GM19395 (cell line): ENCODE measurements at regions not wholly inside any gene's neighbourhood (a gene's known extent, or its start where the extent isn't known, plus 50 kb on each side); places are given as distances from the start of the nearest gene placed in this dataset.

Source experiments
- ATAC-seq: cut with Tn5 transposase; IDR thresholded peaks from one replicate; pipeline ENCODE4 v1.9.1; 2021; ENCODE audit warnings: mild to moderate bottlenecking, moderate library complexity; ENCODE audit not compliant: unreplicated experiment

DNA sequence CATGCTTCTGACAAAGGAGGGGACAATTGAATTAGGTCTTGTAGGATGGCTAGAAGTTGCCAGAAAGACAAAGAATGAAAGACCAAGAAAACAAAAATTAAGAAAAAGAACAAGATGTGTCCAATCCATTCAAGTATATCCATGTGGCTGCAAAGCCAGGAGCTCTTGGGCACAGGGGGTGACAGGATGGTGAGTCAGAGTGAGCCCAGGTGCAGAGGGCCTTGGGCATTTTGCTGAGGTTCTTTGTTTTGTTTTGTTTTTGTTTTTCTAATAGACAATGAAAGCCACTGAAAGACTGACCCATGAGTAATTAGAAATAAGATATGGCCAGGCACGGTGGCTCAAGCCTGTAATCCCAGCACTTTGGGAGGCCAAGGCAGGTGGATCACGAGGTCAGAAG, 104.6 kb upstream of the KLHL29 start:
- no peak for ATAC-seq

DNA sequence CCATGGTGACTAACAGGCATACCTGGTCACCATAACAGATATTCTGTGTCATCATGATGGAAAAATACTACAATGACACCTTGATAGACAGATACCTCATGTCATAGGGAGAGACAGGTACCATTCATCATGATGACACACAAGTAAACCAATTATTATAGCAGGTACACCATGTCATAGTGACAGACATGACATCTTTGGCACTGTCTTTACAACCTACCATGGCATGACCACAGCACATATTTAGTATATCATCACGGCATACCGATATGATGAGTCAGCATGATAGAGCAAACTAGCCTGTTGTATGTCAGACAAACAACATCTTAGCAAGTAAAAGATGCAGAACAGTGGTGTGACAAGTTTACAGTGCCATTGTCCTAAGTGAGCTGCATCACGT, 101.3 kb upstream of the KLHL29 start:
- no peak for ATAC-seq

DNA sequence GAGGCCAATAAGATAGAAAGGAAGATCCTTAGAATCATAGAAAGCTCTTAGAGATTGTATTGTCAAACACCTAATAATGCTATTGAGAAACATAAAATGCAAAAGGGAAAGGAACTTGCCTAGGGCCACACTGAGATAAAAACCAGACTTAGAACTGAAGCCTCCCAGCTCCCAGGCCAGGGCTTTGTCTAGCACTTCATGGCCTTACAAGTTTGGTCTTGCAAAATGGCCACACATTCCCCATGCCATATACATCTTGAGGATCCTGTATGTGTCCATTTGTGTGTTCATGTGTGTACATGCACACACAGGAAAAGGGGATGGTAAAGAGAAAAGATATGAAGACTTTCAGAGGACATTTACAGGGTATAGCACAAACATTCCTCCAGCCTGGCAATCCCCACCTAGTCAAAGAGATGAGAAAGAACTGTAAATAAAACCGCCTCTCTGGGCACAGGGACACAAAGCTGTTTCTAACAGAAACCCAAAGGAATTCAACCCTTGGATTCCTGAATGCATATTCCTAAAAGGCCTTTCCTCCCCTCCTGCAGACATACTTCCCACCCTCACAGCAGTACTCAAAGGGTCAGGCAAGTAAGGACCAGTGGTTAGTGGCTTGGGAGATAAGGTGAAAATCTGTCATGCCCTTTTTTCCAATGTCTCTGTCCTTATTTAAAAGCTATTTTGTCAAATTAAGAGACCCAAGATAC, 99.7 kb upstream of the KLHL29 start:
- no peak for ATAC-seq

DNA sequence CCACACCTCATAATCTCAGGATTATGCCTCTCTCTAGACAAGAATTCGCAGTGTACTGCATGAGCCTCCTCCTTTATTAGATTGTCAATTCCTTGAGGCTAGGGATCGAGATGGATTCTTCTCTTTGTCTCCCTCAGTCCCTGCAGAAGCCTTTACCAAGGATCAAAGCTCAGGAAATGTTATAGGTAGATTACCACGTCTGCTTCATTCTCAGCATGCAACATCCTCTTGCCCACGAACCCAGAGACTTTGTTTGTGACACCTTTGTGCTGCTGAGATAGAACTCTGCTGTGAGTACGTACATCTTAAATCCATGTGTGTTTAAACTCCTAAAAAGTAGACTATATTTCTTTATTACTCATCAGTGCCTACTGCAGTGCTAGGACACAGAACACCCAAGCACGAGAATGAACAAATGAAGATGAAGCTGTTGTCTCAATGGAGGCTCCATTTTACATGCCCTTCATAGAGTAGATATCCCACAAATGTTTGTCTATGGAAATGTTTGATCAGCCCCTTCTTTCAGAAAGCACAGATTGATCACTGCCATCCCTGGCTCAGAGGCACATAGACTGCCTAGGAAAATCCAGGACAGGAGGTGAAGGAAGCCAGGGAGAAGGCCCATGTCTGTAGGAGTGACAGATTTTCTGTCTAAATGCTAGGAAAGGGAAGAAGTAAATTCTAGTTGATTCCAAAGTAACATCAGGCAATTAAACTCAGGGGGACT, 98.8 kb upstream of the KLHL29 start:
- no peak for ATAC-seq

DNA sequence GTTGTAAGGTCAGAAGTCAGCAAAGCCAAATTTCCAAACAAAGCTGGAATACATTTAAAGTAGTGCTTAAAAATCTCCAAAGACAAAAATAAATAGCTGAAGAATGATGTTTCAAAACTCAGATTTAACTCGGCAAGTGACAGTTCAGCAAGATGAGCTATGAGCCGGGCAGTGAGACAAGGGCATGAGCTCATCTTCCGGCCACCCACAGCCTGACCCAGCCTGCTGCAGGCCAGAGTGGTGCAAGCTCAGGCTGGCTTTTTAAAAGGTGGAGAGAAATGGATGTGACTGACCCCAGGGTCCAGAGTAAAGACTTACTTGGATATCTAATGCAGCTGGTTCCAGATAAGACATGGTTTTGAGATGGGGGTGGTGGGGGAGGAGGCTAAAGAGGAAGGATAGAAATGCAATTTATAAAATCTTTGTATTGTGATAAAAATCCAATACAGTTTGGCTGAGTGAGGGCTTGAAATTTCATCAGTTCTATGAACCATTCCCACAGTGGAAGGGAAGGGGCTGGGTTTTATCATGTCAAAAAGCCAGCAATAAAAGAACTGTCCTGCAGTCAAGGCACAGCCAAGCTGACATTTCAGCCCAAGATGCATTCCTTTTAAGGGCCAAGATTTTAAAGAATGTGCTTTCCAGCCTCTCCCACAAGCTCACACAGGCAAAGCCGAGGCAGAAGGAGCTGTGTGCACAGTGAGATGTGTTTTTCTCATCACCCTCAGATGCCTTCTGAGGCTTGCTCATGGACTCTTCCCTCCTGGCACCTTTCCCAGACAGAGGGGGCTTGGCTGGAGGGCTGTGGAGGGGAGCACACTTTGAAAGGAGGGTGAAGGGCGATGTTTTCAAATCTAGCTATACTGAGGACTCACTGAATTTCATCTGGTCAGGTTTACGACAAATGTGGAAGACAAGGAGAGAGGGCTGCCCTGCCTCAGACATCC, 97.9 kb upstream of the KLHL29 start:
- no peak for ATAC-seq

DNA sequence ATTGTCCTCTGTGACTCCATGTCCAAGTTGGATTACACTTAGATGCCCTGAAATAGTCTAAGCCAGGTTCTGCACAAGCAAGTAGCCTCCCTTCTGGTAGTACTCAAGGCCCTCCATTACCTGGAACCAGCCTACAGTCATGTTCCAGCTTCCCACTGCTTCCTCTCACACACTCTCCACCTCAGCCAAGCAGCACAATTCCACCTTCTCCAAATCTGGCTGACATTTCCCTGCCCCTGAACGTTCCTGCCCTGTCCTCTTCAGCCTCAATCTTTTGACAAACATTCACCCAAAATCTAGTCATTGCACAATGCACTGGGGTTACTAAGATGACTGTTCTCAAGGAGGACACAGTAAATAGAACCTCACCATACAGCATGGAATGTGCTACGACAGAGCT, 95.3 kb upstream of the KLHL29 start:
- no peak for ATAC-seq

DNA sequence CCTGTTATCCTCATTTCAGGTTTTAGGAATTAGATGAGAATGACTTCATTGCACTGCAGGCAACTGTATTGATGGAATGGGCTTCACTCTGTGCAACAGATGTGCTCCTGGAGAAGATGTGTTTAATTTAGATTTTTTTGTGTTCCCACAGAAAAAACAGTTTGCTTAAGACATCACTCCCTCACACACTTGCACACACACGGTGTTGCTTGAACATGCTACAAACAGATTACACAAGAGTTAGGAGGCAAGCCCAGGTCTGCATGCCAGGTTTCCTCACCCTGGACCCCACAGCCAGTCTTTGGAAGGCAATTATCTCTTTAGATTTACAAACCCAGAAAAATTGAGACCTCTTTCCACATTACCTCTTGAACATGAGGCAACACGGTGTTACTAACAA, 93.7 kb upstream of the KLHL29 start:
- no peak for ATAC-seq

DNA sequence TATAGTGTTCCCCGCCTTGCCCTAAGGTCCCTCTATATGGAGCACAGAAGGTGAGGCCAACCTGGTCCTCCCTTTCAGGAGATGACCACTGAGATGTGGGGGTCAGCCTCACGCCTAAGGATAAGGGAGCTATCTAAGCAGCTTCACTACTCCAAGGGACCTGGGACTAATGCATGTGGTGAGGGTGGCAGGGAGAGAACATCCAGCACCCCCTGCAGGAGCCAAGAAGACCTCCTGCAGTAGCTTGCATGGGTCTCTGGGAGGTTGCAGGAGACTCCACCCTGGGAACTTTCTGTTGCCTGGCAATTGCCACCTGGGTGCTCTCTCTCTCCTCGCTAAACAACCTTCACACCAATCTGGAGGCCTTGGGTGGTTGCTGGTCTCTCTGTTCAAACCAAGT, 93.0 kb upstream of the KLHL29 start:
- no peak for ATAC-seq

DNA sequence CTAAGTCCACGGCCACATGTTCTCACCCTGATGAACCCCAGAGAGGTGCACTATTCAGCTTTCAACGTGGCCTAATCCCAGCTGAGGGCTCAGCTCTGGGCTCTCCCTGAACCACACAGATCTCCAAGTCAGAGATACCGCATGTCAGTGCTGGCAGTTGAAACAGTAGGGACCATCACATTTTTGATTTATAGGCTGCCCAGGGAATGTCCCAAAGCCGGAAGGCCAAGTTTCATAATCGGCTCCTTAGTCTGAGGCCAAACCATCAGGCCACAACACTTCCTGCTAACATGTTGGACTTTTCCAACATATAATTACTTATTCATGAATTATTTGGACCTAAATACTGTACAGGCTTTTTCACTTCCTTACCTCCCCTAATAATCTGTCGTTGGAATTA, 91.9 kb upstream of the KLHL29 start:
- no peak for ATAC-seq

DNA sequence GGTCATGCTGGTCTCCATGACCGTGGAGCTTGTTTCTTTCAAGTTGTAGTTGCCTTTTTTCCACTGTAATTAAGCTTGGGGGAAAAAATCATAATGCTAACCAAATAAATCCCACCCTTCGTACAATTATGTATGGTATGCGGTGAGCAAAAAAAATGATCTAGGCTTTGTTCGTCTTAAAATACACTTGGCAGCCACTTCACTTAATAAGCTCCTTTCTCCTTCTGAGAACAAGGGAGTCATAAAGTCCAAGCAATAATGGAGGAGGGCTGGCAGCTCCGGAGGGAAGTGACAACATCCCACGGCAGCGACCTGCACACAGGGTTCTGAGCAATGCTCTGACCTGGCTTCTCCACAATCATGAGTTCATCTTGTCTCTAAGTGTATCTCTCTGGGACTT, 91.2 kb upstream of the KLHL29 start:
- ATAC-seq, result no peak

DNA sequence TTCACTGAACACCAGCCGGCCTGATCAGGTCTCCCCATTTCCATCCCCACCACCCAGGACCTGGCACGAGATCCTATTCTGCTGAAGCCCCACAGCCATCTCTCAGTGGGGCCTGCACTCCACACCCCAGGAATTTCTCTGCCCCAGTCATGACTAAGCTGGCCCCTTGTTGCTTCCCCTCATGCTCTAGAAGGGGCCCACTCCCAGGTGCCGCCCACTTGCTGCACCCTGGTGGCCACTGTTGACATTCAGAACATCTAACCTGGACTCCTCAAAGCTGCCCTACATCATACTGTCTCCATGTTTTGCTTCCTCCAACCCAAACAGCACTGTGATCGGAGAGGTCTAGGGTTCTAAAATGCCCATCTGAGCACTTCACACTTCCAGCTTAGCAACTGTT, 90.7 kb upstream of the KLHL29 start:
- ATAC-seq, result no peak

DNA sequence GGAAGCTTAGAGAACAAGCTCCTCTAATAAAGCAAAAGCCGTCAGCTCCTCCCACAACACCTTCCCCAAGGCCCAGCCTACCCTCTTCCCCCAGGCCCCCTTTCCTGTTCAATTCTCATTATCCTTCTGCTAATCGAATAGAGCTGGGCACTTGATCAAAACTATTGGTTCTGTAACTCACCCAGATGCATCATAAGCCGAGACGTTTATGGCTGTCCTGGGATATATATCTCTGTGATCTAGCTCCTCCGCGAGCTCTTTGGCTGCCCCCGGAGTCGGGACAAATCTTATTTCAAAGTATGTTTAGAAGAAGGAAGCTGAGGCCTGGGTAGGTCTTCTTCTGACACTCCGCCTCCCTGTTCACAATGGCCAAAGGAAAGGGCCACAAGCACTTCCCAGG, 88.3 kb upstream of the KLHL29 start:
- ATAC-seq, result no peak

DNA sequence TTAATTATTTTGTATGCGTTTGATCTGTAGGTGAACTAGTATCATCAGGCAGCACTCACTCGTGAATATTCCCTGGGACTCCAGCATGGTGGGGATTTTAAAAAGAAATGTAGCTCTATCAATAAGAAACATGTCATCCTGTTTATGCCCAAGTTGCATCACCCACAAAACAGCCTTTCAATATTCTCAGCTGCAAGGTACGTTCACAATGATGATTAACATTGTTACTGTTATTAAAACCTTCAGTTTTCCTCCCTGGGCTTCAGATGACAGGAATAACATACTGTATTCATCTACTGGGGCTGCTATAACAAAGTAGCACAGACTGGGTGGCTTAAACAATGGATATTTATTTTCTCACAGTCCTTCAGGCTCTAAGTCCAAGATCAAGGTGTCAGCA, 87.9 kb upstream of the KLHL29 start:
- no peak for ATAC-seq

DNA sequence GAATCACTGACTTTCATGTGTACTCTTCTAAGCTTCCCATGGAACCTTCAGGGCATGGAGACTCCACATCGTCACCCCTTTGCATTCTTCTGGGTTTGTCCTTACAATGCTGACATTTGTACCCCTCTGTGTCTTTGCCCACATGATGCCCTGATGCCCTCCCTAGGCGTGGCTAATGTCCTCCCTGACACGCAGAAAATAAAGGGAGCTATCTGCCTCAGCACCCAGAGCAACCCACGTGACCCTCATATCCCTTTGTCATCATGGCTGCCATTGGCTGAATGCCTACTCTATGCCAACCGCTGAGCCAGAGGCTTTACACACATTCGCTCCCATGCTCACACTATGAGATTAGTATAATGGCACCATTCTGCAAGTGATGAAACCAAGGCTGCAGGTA, 86.4 kb upstream of the KLHL29 start:
- ATAC-seq, result no peak

DNA sequence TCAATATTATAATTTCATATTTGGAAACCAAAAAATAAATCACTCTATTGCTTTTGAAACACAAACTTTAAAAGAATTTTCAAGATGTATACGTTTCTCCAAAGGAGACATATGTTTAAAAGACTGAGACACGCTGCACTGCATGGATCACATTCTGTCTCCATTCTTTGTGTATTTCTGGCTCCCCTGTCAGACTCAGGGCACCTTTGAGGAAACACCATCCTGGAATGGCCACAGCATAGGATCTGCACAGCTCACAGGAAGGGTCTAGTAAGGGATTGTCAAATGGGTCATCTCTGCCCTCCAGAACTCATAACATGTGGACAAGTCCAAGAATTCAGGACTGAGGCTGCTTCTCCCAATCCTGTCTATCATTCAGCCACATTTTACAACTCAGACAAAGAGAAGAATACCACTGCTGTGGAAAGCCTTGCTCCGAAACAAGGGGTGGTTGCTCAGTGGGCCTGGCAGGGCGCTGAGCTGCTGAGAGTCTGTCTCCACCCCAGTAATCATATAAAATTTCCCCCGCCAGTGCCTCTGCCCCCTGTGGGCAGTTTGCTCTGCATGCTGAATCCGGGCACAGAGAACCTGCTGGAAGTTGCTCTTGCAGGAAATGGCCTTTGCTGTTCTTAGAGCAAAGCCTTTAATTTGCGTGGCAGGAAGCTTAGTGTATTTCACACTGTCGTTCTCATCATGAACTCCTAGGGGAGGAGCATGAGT, 85.3 kb upstream of the KLHL29 start:
- ATAC-seq, result no peak

DNA sequence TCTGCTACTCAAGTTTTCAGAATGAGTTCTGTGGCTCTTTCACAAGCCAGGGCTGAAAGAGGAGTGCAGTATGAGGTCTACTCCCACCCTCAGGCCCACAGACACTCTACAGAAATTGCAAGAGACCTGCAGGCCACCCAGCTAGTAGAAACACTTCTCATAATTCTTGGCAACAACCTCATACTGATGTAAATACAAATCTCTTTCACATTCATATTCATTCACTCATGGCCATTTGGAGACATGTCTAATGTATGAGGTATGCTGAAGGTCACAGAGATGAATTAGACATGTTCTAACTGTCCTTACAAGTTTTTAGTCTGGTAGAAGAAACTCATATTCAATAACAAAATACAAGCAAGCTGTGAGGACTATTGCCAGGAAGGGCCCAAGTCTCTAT, 83.8 kb upstream of the KLHL29 start:
- ATAC-seq, result no peak

DNA sequence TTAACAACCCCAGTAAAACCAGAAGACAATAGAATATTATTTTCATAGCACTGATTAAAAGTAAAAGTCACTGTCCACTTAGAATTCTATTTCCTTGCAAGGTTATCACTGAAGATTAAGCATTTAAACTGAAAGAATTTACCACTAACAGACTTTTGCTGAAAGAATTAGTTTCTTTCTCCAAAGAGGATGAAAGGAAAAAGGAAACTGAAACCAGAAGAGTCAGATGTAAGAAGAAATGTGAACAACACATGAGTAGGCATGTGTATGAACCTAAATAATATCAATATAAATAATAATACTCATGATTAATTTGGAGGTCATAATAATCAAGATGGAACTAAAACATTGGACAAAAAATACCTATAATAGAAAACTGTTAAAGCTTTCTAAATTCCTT, 82.4 kb upstream of the KLHL29 start:
- no peak for ATAC-seq

DNA sequence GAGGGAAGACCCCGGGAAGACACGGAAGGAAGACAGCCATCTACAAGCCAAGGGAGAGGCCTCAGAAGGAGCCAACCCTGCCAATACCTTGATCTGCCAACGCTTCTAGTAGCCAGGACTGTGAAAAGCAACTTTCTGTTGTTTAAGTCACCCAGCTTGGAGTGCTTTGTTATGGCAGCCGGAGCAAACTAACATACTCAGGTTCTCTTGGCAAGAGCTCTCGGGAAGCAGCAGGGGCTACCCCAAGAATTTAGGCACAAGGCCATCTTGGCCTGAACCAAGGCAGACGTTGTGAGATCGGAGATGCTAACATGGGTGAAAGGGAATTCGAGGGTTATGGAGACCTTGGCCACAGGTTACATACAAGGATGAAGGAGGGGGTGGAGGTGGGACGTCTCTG, 78.6 kb upstream of the KLHL29 start:
- no peak for ATAC-seq

DNA sequence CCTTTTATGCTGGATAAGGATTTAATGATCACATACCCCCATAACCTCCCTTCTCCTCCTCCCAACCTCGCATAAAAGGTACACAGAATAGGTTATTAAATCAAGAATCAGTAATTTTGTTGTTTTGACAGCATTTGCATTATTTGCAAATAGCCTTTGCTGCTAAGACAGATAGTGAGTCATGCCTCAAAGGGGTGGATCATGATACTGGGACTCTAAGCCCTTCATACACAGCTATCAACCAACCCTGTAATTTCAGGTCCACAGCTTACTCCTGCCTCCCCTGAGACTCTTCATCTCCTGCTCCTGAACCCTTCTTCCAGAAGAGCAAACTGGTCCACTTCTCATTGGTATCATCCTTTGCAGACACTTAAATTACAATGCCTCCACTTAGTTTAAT, 73.8 kb upstream of the KLHL29 start:
- no peak for ATAC-seq

DNA sequence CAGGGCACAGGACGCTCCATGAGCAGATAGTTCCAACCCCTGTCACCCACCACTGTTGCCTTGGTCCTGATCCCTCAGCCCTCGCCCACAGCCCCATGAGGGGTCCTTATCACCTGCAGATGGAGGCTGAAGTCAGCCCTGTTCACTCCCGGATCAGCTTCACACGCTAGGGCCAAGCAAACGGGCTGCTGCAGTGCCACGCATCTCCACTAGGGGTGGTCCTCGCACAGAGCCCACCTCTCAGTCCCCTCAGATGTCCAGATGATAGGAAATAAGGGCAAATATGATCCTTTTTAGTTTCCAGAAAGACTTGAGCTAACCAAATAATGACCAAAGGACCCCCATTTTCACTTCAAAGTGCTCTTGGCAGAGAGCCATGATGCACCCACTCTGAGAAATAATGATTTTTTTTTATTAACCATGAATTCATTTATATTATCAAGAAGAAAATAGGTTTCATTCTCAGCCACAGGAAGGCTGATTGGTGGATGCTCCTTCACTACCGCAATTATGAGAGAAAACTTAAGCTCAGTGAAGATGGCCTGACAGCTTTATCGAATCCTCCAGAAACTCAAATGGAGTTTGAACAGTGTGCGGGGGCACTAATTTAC, 71.9 kb upstream of the KLHL29 start:
- ATAC-seq, result peak; percentile 88

DNA sequence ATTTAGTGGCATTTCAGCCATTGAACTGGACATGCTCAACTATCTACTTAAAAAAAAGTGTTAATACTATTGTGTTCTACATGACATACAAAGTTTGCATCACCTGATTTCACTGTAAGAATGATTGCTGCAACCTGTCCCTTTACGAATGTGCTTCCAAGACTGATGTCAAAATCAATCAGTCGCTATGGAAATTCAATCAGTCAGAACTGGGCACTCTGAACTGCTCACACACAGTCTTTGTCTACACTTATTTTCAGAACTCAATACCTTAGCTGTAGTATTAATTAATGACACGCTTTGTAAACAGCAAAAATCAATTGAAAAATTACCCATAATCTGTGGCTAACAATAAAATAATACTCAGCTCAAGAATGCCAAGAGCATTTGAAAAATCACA, 70.3 kb upstream of the KLHL29 start:
- no peak for ATAC-seq
